HG02642 (cell line): ENCODE measurements at regions not wholly inside any gene's neighbourhood (a gene's known extent, or its start where the extent isn't known, plus 50 kb on each side); places are given as distances from the start of the nearest gene placed in this dataset.
A peak's percentile ranks its signal among the peaks of the same experiment; 100 is the strongest.

Experiments used
- ATAC-seq: cut with Tn5 transposase; IDR thresholded peaks from one replicate; pipeline ENCODE4 v1.9.1; 2021; ENCODE audit warnings: mild to moderate bottlenecking; ENCODE audit not compliant: unreplicated experiment, poor library complexity

GRCh38 chr2:898319-898718 lies 52.3 kb upstream of the SNTG2 start:
- no peak for ATAC-seq

GRCh38 chr2:897091-897490 lies 53.6 kb upstream of the SNTG2 start:
- ATAC-seq = no peak

- no peak for ATAC-seq
These were observed 57.3 kb upstream of the SNTG2 start for GRCh38 chr2:893311-893710.

- no peak for ATAC-seq
These were observed 57.8 kb upstream of the SNTG2 start for GRCh38 chr2:892892-893291.

GRCh38 chr2:892401-892800 lies 58.2 kb upstream of the SNTG2 start:
- ATAC-seq = no peak

- ATAC-seq = no peak
These were observed 58.9 kb upstream of the SNTG2 start for GRCh38 chr2:891734-892133.

GRCh38 chr2:890791-891190 lies 59.9 kb upstream of the SNTG2 start:
- ATAC-seq = no peak

GRCh38 chr2:890214-890613 lies 60.4 kb upstream of the SNTG2 start:
- ATAC-seq = no peak

- ATAC-seq = no peak
These were observed 61.6 kb upstream of the SNTG2 start for GRCh38 chr2:888906-889566.

GRCh38 chr2:888211-888801 lies 62.3 kb upstream of the SNTG2 start:
- ATAC-seq = no peak

GRCh38 chr2:887639-888038 lies 63.0 kb upstream of the SNTG2 start:
- ATAC-seq = no peak

- ATAC-seq = no peak
These were observed 64.3 kb upstream of the SNTG2 start for GRCh38 chr2:886072-887022.

- no peak for ATAC-seq
These were observed 65.2 kb upstream of the SNTG2 start for GRCh38 chr2:885230-886071.

GRCh38 chr2:883803-884748 lies 66.6 kb upstream of the SNTG2 start:
- no peak for ATAC-seq

- no peak for ATAC-seq
These were observed 67.3 kb upstream of the SNTG2 start for GRCh38 chr2:883260-883802.

GRCh38 chr2:881204-881918 lies 69.3 kb upstream of the SNTG2 start:
- peak; percentile 67 for ATAC-seq

GRCh38 chr2:880201-880970 lies 70.3 kb upstream of the SNTG2 start:
- no peak for ATAC-seq

GRCh38 chr2:879540-879939 lies 71.1 kb upstream of the SNTG2 start:
- no peak for ATAC-seq
